OCI-LY3 (cell line): ENCODE measurements at regions not wholly inside any gene's neighbourhood (a gene's known extent, or its start where the extent isn't known, plus 50 kb on each side); places are given as distances from the start of the nearest gene placed in this dataset.

Experiments used
- H2AFZ ChIP-seq: fragments of 200-600, 300-600 bp; shearing (Covaris generic); 2 replicates; pipeline ENCODE4 v1.6.0; 2014; ENCODE audit warnings: antibody characterized with exemption, low read depth, low read length
- H3K27ac ChIP-seq: fragments of 200-600, 300-600 bp; sonication (generic); 2 replicates; pipeline ENCODE4 v1.5.1; 2014; ENCODE audit warnings: mild to moderate bottlenecking, low read length, moderate library complexity, mixed read lengths
- H3K27me3 ChIP-seq: fragments of 200-600, 300-600 bp; sonication (generic); 2 replicates; pipeline ENCODE4 v1.6.1; 2014; ENCODE audit warnings: low read depth, low read length, mixed read lengths
- H3K36me3 ChIP-seq: fragments of 200-600, 300-600 bp; sonication (generic); replicated peaks from 2 replicates; pipeline ENCODE3; 2014; ENCODE audit warnings: low read depth, low read length, mixed read lengths
- H3K4me1 ChIP-seq: fragments of 300-600, 200-600 bp; sonication (generic); 2 replicates; pipeline ENCODE4 v1.6.1; 2014; ENCODE audit warnings: low read length, mixed read lengths
- H3K4me2 ChIP-seq: fragments of 200-600, 300-600 bp; sonication (generic); 2 replicates; pipeline ENCODE4 v1.6.1; 2014; ENCODE audit warnings: low read length, mixed read lengths
- H3K4me3 ChIP-seq: fragments of 300-600, 200-600 bp; sonication (generic); 2 replicates; pipeline ENCODE4 v1.5.1; 2014; ENCODE audit warnings: antibody characterized with exemption, mild to moderate bottlenecking, low read length, moderate library complexity
- H3K79me2 ChIP-seq: fragments of 300-600, 200-600 bp; shearing (Covaris generic); 2 replicates; pipeline ENCODE4 v1.6.1; 2014; ENCODE audit warnings: mild to moderate bottlenecking, low read length, mixed read lengths
- H3K9ac ChIP-seq: fragments of 300-600, 200-600 bp; shearing (Covaris generic); 2 replicates; pipeline ENCODE4 v1.6.0; 2014; ENCODE audit warnings: mild to moderate bottlenecking, low read length, moderate library complexity
- H3K9me3 ChIP-seq: fragments of 200-600, 300-600 bp; shearing (Covaris generic); 2 replicates; pipeline ENCODE4 v1.6.1; 2014; ENCODE audit warnings: low read length, mixed read lengths; ENCODE audit not compliant: insufficient read depth
- H4K20me1 ChIP-seq: fragments of 200-600, 300-600 bp; sonication (generic); 2 replicates; pipeline ENCODE4 v1.6.1; 2016; ENCODE audit warnings: low read length, mixed read lengths; ENCODE audit not compliant: insufficient read depth
- EZH2phosphoT487 ChIP-seq: fragments of 200-600 bp; shearing (Covaris generic); IDR thresholded peaks from 2 replicates; pipeline ENCODE4 v1.6.1; 2018; ENCODE audit warnings: antibody characterized with exemption, mixed run types, low read depth
- TF ChIP-seq, protein P1 (sequence below): fragments of 200-600, 300-600 bp; sonication (generic); IDR thresholded peaks from 2 replicates; pipeline ENCODE4 v1.5.1; 2014; ENCODE audit warnings: antibody characterized with exemption, low read length, low read depth

DNA sequence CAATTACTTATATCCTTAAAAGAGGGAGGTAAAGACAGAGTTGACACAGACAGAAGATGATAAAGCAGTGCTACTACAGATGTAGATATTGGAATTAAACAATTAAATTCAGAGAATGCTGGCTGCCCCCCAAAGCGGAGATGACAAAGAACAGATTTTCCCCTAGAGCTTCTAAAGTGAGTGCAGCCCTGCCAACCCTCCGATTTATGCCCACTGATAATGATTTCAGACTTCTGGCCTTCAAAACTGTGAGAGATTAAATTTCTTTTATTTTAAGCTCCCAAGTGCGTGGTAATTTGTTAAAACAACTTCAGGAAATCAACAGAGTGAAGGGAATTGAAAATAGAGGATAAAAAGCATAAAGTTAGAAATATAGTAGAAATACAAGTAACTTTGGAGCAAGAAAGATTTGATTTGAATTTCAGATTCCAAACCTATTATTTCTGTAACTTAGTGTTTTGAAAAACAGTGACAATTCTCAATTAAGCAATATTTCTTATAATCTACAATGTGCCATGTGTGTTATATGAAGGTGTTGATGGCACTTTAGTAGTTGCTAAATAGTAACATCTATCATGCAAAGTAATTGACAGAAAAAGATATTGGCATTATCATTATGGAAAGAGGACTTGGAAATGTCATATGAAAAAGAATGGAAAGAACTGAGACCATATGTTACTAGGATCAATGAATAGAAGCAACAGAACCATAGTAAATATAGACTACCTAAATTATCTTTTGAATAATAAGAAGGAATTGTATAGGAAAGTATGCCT lies 946.4 kb upstream of the PTPRD start:
- no peaks in the 10 kb centered on the region for H3K36me3 ChIP-seq
- H3K4me1 ChIP-seq, result no peaks in the 10 kb centered on the region
- TF ChIP-seq, protein P1, sequence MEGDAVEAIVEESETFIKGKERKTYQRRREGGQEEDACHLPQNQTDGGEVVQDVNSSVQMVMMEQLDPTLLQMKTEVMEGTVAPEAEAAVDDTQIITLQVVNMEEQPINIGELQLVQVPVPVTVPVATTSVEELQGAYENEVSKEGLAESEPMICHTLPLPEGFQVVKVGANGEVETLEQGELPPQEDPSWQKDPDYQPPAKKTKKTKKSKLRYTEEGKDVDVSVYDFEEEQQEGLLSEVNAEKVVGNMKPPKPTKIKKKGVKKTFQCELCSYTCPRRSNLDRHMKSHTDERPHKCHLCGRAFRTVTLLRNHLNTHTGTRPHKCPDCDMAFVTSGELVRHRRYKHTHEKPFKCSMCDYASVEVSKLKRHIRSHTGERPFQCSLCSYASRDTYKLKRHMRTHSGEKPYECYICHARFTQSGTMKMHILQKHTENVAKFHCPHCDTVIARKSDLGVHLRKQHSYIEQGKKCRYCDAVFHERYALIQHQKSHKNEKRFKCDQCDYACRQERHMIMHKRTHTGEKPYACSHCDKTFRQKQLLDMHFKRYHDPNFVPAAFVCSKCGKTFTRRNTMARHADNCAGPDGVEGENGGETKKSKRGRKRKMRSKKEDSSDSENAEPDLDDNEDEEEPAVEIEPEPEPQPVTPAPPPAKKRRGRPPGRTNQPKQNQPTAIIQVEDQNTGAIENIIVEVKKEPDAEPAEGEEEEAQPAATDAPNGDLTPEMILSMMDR, result no peak
- TF ChIP-seq EZH2phosphoT487, result no peak
- no peak overlapping the region for H3K4me2 ChIP-seq
- H4K20me1 ChIP-seq, result no peaks in the 10 kb centered on the region
- no peaks in the 10 kb centered on the region for H3K27me3 ChIP-seq
- H3K4me3 ChIP-seq, result no peak overlapping the region
- H2AFZ ChIP-seq, result no peak overlapping the region
- no peaks in the 10 kb centered on the region for H3K79me2 ChIP-seq
- no peak overlapping the region for H3K9ac ChIP-seq
- H3K27ac ChIP-seq, result no peak overlapping the region
- H3K9me3 ChIP-seq, result no peaks in the 10 kb centered on the region

DNA sequence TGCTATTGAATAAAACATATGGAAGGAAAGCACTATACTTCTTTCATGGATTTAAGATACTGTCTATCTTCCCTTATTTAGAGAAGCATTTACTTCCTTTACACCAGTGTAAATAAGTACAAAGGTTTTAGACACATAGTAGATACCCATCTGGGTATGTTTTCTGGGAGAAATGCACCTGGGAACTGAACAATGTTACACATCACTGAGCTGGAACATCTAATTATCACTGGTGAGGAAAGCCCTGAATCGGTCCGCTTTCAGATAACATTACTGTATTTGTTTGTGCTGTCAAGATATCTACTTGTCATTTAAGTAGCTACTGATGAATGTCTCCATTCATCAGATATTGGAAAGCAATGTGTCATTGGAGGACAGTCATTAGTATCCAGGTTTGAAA lies 964.7 kb upstream of the PTPRD start:
- H3K4me3 ChIP-seq, result no peak overlapping the region
- no peak overlapping the region for H3K9ac ChIP-seq
- H2AFZ ChIP-seq, result no peak overlapping the region
- no peaks in the 10 kb centered on the region for H3K4me1 ChIP-seq
- no peaks in the 10 kb centered on the region for H4K20me1 ChIP-seq
- no peak overlapping the region for H3K27ac ChIP-seq
- no peaks in the 10 kb centered on the region for H3K36me3 ChIP-seq
- no peak for TF ChIP-seq EZH2phosphoT487
- TF ChIP-seq, protein P1, result no peak
- H3K27me3 ChIP-seq, result no peaks in the 10 kb centered on the region
- H3K79me2 ChIP-seq, result no peaks in the 10 kb centered on the region
- H3K9me3 ChIP-seq, result no peaks in the 10 kb centered on the region
- no peak overlapping the region for H3K4me2 ChIP-seq

DNA sequence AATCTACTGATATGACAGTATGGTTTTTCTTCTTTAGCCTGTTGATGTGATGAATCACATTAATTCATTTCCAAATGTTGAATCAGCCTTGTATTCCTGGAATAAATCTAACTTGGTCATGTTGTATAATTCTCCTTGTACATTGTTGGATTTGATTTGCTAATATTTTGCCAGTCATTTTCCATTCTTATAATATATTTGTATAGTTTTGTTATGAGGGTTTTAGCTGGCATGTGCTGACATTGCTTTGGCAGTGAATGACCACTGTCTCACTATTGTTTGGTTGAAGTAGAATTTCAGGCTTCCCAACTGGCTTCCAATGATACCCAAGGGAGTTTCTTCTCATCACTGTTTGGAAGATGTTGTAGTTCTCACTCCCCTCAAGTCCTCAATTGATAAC lies 983.0 kb upstream of the PTPRD start:
- no peak overlapping the region for H3K4me2 ChIP-seq
- no peak overlapping the region for H2AFZ ChIP-seq
- no peaks in the 10 kb centered on the region for H4K20me1 ChIP-seq
- no peaks in the 10 kb centered on the region for H3K4me1 ChIP-seq
- no peak overlapping the region for H3K27ac ChIP-seq
- no peaks in the 10 kb centered on the region for H3K27me3 ChIP-seq
- H3K36me3 ChIP-seq, result no peaks in the 10 kb centered on the region
- no peaks in the 10 kb centered on the region for H3K9me3 ChIP-seq
- H3K79me2 ChIP-seq, result no peaks in the 10 kb centered on the region
- no peak overlapping the region for H3K9ac ChIP-seq
- TF ChIP-seq, protein P1, result no peak
- no peak for TF ChIP-seq EZH2phosphoT487
- H3K4me3 ChIP-seq, result no peak overlapping the region

DNA sequence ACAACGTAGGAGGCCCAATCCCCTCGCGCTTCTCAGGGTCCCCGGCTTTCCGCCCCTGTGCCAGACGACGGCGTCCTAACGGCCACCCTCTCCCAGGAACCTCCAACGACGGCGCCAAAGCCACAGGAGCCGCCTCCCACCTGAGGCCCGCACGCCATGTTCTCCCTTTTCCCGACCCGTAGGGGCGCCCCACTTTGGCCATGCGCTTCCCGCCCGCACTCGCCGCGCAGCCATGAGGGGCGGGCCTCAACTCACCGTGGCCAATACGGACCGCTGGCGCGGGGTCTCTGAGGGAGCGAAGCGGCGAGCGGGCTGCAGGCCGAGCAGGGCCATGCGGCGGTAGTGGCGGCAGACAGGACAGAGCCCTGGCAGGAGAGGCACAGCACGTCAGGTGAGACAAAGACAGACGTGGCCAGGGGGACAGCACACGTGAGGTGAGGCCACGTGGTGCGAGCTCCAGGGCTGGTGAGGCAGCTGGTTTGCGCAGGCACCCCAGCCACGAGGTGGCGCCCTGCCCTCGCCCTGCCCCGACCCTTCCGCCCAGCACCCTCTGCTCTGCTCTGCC lies 1005.5 kb upstream of the PTPRD start:
- H2AFZ ChIP-seq, result no peak overlapping the region
- H3K9me3 ChIP-seq, result no peaks in the 10 kb centered on the region
- no peak overlapping the region for H3K4me3 ChIP-seq
- no peak overlapping the region for H3K9ac ChIP-seq
- no peaks in the 10 kb centered on the region for H3K27me3 ChIP-seq
- TF ChIP-seq, protein P1, result no peak
- no peak for TF ChIP-seq EZH2phosphoT487
- no peaks in the 10 kb centered on the region for H3K4me1 ChIP-seq
- H3K79me2 ChIP-seq, result no peaks in the 10 kb centered on the region
- no peak overlapping the region for H3K4me2 ChIP-seq
- no peaks in the 10 kb centered on the region for H3K36me3 ChIP-seq
- no peaks in the 10 kb centered on the region for H4K20me1 ChIP-seq
- H3K27ac ChIP-seq, result no peak overlapping the region
